ENCODE measurements at regions not wholly inside any gene's neighbourhood (a gene's known extent, or its start where the extent isn't known, plus 50 kb on each side); places are given as distances from the start of the nearest gene placed in this dataset.

- no peak for DNase-seq
- H3K4ac ChIP-seq (ENCODE audit: low read depth, low read length), result no peak overlapping the region
Measured at GRCh38 chr4:171517883-171518282, 295.3 kb upstream of the GALNTL6 start.

GRCh38 chr4:171516694-171517093, 296.5 kb upstream of the GALNTL6 start:
- H2AK5ac ChIP-seq (ENCODE audit: low read length), result no peak overlapping the region
- H3K9ac ChIP-seq (ENCODE audit: low read length), result no peak overlapping the region
- no peaks in the 10 kb centered on the region for H3K79me2 ChIP-seq (ENCODE audit: control insufficient read depth, insufficient read depth, low read length, poor library complexity)
- no peaks in the 10 kb centered on the region for H3K9me3 ChIP-seq (ENCODE audit: insufficient read depth, low read depth, low read length)
- no peak overlapping the region for H3K23ac ChIP-seq (ENCODE audit: low read length)
- no peak overlapping the region for H2AFZ ChIP-seq (ENCODE audit: insufficient read depth, low read length, poor library complexity)
- DNase-seq, result no peak
- no peaks in the 10 kb centered on the region for H3K79me1 ChIP-seq (ENCODE audit: low read length)
- no peak overlapping the region for H3K14ac ChIP-seq (ENCODE audit: low read length)
- H3K27me3 ChIP-seq (ENCODE audit: insufficient read depth, low read length), result no peaks in the 10 kb centered on the region
- no peak overlapping the region for H2BK120ac ChIP-seq (ENCODE audit: insufficient read depth, low read length, poor library complexity)
- no peak overlapping the region for H3K27ac ChIP-seq (ENCODE audit: low read depth, low read length)
- H3K4me2 ChIP-seq (ENCODE audit: low read length), result no peak overlapping the region
- H3K4ac ChIP-seq (ENCODE audit: low read depth, low read length), result no peak overlapping the region
- no peak overlapping the region for H2BK12ac ChIP-seq (ENCODE audit: low read length)
- H3K18ac ChIP-seq (ENCODE audit: low read length), result no peak overlapping the region
- H3K4me3 ChIP-seq (ENCODE audit: low read depth, low read length), result no peak overlapping the region
- no peak overlapping the region for H2BK5ac ChIP-seq (ENCODE audit: low read depth, low read length, poor library complexity)
- no peak overlapping the region for H4K12ac ChIP-seq (ENCODE audit: low read depth, low read length)
- H3K4me1 ChIP-seq (ENCODE audit: control insufficient read depth in 1 of 2, insufficient read depth in 2 of 2, low read length in 2 of 2), result peaks cover 0 to 1% of the 10 kb centered on the region in 2 experiments
- no peaks in the 10 kb centered on the region for H3K36me3 ChIP-seq (ENCODE audit: control insufficient read depth in 1 of 2, insufficient read depth in 2 of 2, low read length in 2 of 2)
- no CpG with 5 or more reads among the region's 3 CpGs for WGBS (ENCODE audit: extremely low coverage, insufficient coverage, insufficient read length)
- no peak overlapping the region for H4K8ac ChIP-seq (ENCODE audit: low read depth, low read length)
- no peak overlapping the region for H4K91ac ChIP-seq (ENCODE audit: low read depth, low read length)

More at GRCh38 chr4:171517883-171518282, 295.3 kb upstream of the GALNTL6 start:
- no peak overlapping the region for H3K14ac ChIP-seq (ENCODE audit: low read length)
- no peaks in the 10 kb centered on the region for H3K9me3 ChIP-seq (ENCODE audit: insufficient read depth, low read depth, low read length)
- H3K4me2 ChIP-seq (ENCODE audit: low read length), result no peak overlapping the region
- no peak overlapping the region for H3K9ac ChIP-seq (ENCODE audit: low read length)
- no peak overlapping the region for H2AK5ac ChIP-seq (ENCODE audit: low read length)
- no peak overlapping the region for H4K91ac ChIP-seq (ENCODE audit: low read depth, low read length)
- H3K4me3 ChIP-seq (ENCODE audit: low read depth, low read length), result no peak overlapping the region
- no peak overlapping the region for H3K27ac ChIP-seq (ENCODE audit: low read depth, low read length)
- no CpG with 5 or more reads among the region's 1 CpG for WGBS (ENCODE audit: extremely low coverage, insufficient coverage, insufficient read length)
- no peak overlapping the region for H2BK120ac ChIP-seq (ENCODE audit: insufficient read depth, low read length, poor library complexity)
- no peak overlapping the region for H2BK5ac ChIP-seq (ENCODE audit: low read depth, low read length, poor library complexity)
- no peaks in the 10 kb centered on the region for H3K36me3 ChIP-seq (ENCODE audit: control insufficient read depth in 1 of 2, insufficient read depth in 2 of 2, low read length in 2 of 2)
- peaks cover 0 to 1% of the 10 kb centered on the region in 2 experiments for H3K4me1 ChIP-seq (ENCODE audit: control insufficient read depth in 1 of 2, insufficient read depth in 2 of 2, low read length in 2 of 2)
- no peak overlapping the region for H4K12ac ChIP-seq (ENCODE audit: low read depth, low read length)
- no peak overlapping the region for H2AFZ ChIP-seq (ENCODE audit: insufficient read depth, low read length, poor library complexity)
- H3K18ac ChIP-seq (ENCODE audit: low read length), result no peak overlapping the region
- H4K8ac ChIP-seq (ENCODE audit: low read depth, low read length), result no peak overlapping the region
- no peaks in the 10 kb centered on the region for H3K27me3 ChIP-seq (ENCODE audit: insufficient read depth, low read length)
- no peak overlapping the region for H2BK12ac ChIP-seq (ENCODE audit: low read length)
- no peak overlapping the region for H3K23ac ChIP-seq (ENCODE audit: low read length)
- H3K79me2 ChIP-seq (ENCODE audit: control insufficient read depth, insufficient read depth, low read length, poor library complexity), result no peaks in the 10 kb centered on the region
- no peaks in the 10 kb centered on the region for H3K79me1 ChIP-seq (ENCODE audit: low read length)

GRCh38 chr4:171484681-171485080, 328.5 kb upstream of the GALNTL6 start:
- no peak overlapping the region for H4K12ac ChIP-seq (ENCODE audit: low read depth, low read length)
- H2BK120ac ChIP-seq (ENCODE audit: insufficient read depth, low read length, poor library complexity), result no peak overlapping the region
- H3K9ac ChIP-seq (ENCODE audit: low read length), result no peak overlapping the region
- no peaks in the 10 kb centered on the region for H3K79me2 ChIP-seq (ENCODE audit: control insufficient read depth, insufficient read depth, low read length, poor library complexity)
- no peak overlapping the region for H3K4me3 ChIP-seq (ENCODE audit: low read depth, low read length)
- no peak overlapping the region for H3K23ac ChIP-seq (ENCODE audit: low read length)
- H2AK5ac ChIP-seq (ENCODE audit: low read length), result no peak overlapping the region
- no peak overlapping the region for H2BK5ac ChIP-seq (ENCODE audit: low read depth, low read length, poor library complexity)
- H3K27me3 ChIP-seq (ENCODE audit: insufficient read depth, low read length), result no peaks in the 10 kb centered on the region
- H3K79me1 ChIP-seq (ENCODE audit: low read length), result no peaks in the 10 kb centered on the region
- no peaks in the 10 kb centered on the region for H3K9me3 ChIP-seq (ENCODE audit: insufficient read depth, low read depth, low read length)
- H3K14ac ChIP-seq (ENCODE audit: low read length), result no peak overlapping the region
- no peak overlapping the region for H3K18ac ChIP-seq (ENCODE audit: low read length)
- H2BK12ac ChIP-seq (ENCODE audit: low read length), result no peak overlapping the region
- DNase-seq, result peak; percentile 10 to 86
- no peak overlapping the region for H4K8ac ChIP-seq (ENCODE audit: low read depth, low read length)
- no peaks in the 10 kb centered on the region for H3K4me1 ChIP-seq (ENCODE audit: control insufficient read depth in 1 of 2, insufficient read depth in 2 of 2, low read length in 2 of 2)
- no peak overlapping the region for H3K4me2 ChIP-seq (ENCODE audit: low read length)
- no peak overlapping the region for H4K91ac ChIP-seq (ENCODE audit: low read depth, low read length)
- no peak overlapping the region for H3K27ac ChIP-seq (ENCODE audit: low read depth, low read length)
- H3K36me3 ChIP-seq (ENCODE audit: control insufficient read depth in 1 of 2, insufficient read depth in 2 of 2, low read length in 2 of 2), result no peaks in the 10 kb centered on the region
- no peak overlapping the region for H3K4ac ChIP-seq (ENCODE audit: low read depth, low read length)
- no peak overlapping the region for H2AFZ ChIP-seq (ENCODE audit: insufficient read depth, low read length, poor library complexity)

GRCh38 chr4:171478181-171478580, 335.0 kb upstream of the GALNTL6 start:
- H3K79me2 ChIP-seq (ENCODE audit: control insufficient read depth, insufficient read depth, low read length, poor library complexity), result no peaks in the 10 kb centered on the region
- H3K79me1 ChIP-seq (ENCODE audit: low read length), result no peaks in the 10 kb centered on the region
- no peak overlapping the region for H2AK5ac ChIP-seq (ENCODE audit: low read length)
- no peak overlapping the region for H3K18ac ChIP-seq (ENCODE audit: low read length)
- H4K8ac ChIP-seq (ENCODE audit: low read depth, low read length), result no peak overlapping the region
- no peak overlapping the region for H4K91ac ChIP-seq (ENCODE audit: low read depth, low read length)
- H3K36me3 ChIP-seq (ENCODE audit: control insufficient read depth in 1 of 2, insufficient read depth in 2 of 2, low read length in 2 of 2), result no peaks in the 10 kb centered on the region
- no peak overlapping the region for H3K9ac ChIP-seq (ENCODE audit: low read length)
- no peak overlapping the region for H2BK12ac ChIP-seq (ENCODE audit: low read length)
- no peaks in the 10 kb centered on the region for H3K9me3 ChIP-seq (ENCODE audit: insufficient read depth, low read depth, low read length)
- no peak overlapping the region for H3K23ac ChIP-seq (ENCODE audit: low read length)
- H2AFZ ChIP-seq (ENCODE audit: insufficient read depth, low read length, poor library complexity), result no peak overlapping the region
- H3K4ac ChIP-seq (ENCODE audit: low read depth, low read length), result no peak overlapping the region
- no peak overlapping the region for H2BK120ac ChIP-seq (ENCODE audit: insufficient read depth, low read length, poor library complexity)
- H3K4me2 ChIP-seq (ENCODE audit: low read length), result no peak overlapping the region
- no peak overlapping the region for H3K27ac ChIP-seq (ENCODE audit: low read depth, low read length)
- no peaks in the 10 kb centered on the region for H3K4me1 ChIP-seq (ENCODE audit: control insufficient read depth in 1 of 2, insufficient read depth in 2 of 2, low read length in 2 of 2)
- H3K4me3 ChIP-seq (ENCODE audit: low read depth, low read length), result no peak overlapping the region
- H2BK5ac ChIP-seq (ENCODE audit: low read depth, low read length, poor library complexity), result no peak overlapping the region
- no CpG with 5 or more reads among the region's 1 CpG for WGBS (ENCODE audit: extremely low coverage, insufficient coverage, insufficient read length)
- peak; percentile 42 to 69 for DNase-seq
- H3K14ac ChIP-seq (ENCODE audit: low read length), result no peak overlapping the region
- no peaks in the 10 kb centered on the region for H3K27me3 ChIP-seq (ENCODE audit: insufficient read depth, low read length)
- no peak overlapping the region for H4K12ac ChIP-seq (ENCODE audit: low read depth, low read length)
